Type B pancreatic cell (in vitro differentiated cells): ENCODE measurements at regions not wholly inside any gene's neighbourhood (a gene's known extent, or its start where the extent isn't known, plus 50 kb on each side); places are given as distances from the start of the nearest gene placed in this dataset.

Experiments
- DNase-seq: peaks from one replicate; pipeline ENCODE4 v3.0.0; 2021; ENCODE audit warnings: mixed read lengths; ENCODE audit not compliant: unreplicated experiment; ENCODE audit errors: extremely low spot score
- H3K27ac Mint-ChIP-seq: 2 replicates; pipeline ENCODE4 v1.8.0; 2021; ENCODE audit warnings: mild to moderate bottlenecking, mixed read lengths
- H3K27me3 Mint-ChIP-seq: 2 replicates; pipeline ENCODE4 v1.8.0; 2021; ENCODE audit warnings: mixed read lengths
- H3K36me3 Mint-ChIP-seq: 2 replicates; pipeline ENCODE4 v1.8.0; 2021; ENCODE audit warnings: mixed read lengths
- H3K4me1 Mint-ChIP-seq: one replicate; pipeline ENCODE4 v1.8.0; 2021; ENCODE audit warnings: mixed read lengths; ENCODE audit not compliant: unreplicated experiment
- H3K4me3 Mint-ChIP-seq: 2 replicates; pipeline ENCODE4 v1.8.0; 2021; ENCODE audit warnings: mild to moderate bottlenecking, mixed read lengths
- H3K9me3 Mint-ChIP-seq: 2 replicates; pipeline ENCODE4 v1.8.0; 2021; ENCODE audit warnings: mixed read lengths
- CTCF ChIP-seq: fragments of 200-600 bp; sonication (generic); conservative IDR thresholded peaks from 2 replicates; pipeline ENCODE4 v1.5.0; 2021; ENCODE audit warnings: antibody characterized with exemption, mild to moderate bottlenecking

- Mint-ChIP-seq H3K9me3 (no peaks in the 10 kb centered on the region), H3K4me3 (no peak overlapping the region), H3K4me1 (no peaks in the 10 kb centered on the region), H3K27me3 (no peaks in the 10 kb centered on the region), H3K36me3 (no peaks in the 10 kb centered on the region), H3K27ac (no peak overlapping the region)
- DNase-seq, result no peak
- TF ChIP-seq CTCF, result no peak
Observed at GRCh38 chr6:100986921-100987320, 105.8 kb upstream of the ASCC3 start.

GRCh38 chr6:100987556-100987955, 106.4 kb upstream of the ASCC3 start:
- no peak overlapping the region for H3K4me3 Mint-ChIP-seq
- no peak overlapping the region for H3K27ac Mint-ChIP-seq
- no peaks in the 10 kb centered on the region for H3K9me3 Mint-ChIP-seq
- H3K4me1 Mint-ChIP-seq, result no peaks in the 10 kb centered on the region
- no peaks in the 10 kb centered on the region for H3K27me3 Mint-ChIP-seq
- DNase-seq, result no peak
- no peaks in the 10 kb centered on the region for H3K36me3 Mint-ChIP-seq
- no peak for TF ChIP-seq CTCF

- no peaks in the 10 kb centered on the region for H3K36me3 Mint-ChIP-seq
- no peaks in the 10 kb centered on the region for H3K4me1 Mint-ChIP-seq
- H3K4me3 Mint-ChIP-seq, result no peak overlapping the region
- no peak overlapping the region for H3K27ac Mint-ChIP-seq
- DNase-seq, result no peak
- no peak for TF ChIP-seq CTCF
- H3K9me3 Mint-ChIP-seq, result no peaks in the 10 kb centered on the region
- no peaks in the 10 kb centered on the region for H3K27me3 Mint-ChIP-seq
Observed at GRCh38 chr6:100988391-100988984, 107.4 kb upstream of the ASCC3 start.

GRCh38 chr6:100990070-100990469, 108.9 kb upstream of the ASCC3 start:
- H3K4me3 Mint-ChIP-seq, result no peak overlapping the region
- H3K27me3 Mint-ChIP-seq, result no peaks in the 10 kb centered on the region
- H3K27ac Mint-ChIP-seq, result no peak overlapping the region
- no peak for TF ChIP-seq CTCF
- H3K9me3 Mint-ChIP-seq, result no peaks in the 10 kb centered on the region
- H3K36me3 Mint-ChIP-seq, result no peaks in the 10 kb centered on the region
- no peak for DNase-seq
- H3K4me1 Mint-ChIP-seq, result no peaks in the 10 kb centered on the region

- Mint-ChIP-seq H3K4me3 (no peak overlapping the region), H3K4me1 (no peaks in the 10 kb centered on the region), H3K36me3 (no peaks in the 10 kb centered on the region), H3K27me3 (peaks cover 3% of the 10 kb centered on the region), H3K9me3 (no peaks in the 10 kb centered on the region), H3K27ac (no peak overlapping the region)
- no peak for DNase-seq
- TF ChIP-seq CTCF, result no peak
Observed at GRCh38 chr6:100996409-100996808, 115.3 kb upstream of the ASCC3 start.

- TF ChIP-seq CTCF, result no peak
- H3K4me1 Mint-ChIP-seq, result no peaks in the 10 kb centered on the region
- H3K36me3 Mint-ChIP-seq, result no peaks in the 10 kb centered on the region
- H3K27me3 Mint-ChIP-seq, result peaks cover 3% of the 10 kb centered on the region
- no peak overlapping the region for H3K4me3 Mint-ChIP-seq
- H3K27ac Mint-ChIP-seq, result no peak overlapping the region
- no peak for DNase-seq
- no peaks in the 10 kb centered on the region for H3K9me3 Mint-ChIP-seq
Observed at GRCh38 chr6:100998111-100998510, 117.0 kb upstream of the ASCC3 start.
